Neural cell (in vitro differentiated cells): ENCODE measurements at regions not wholly inside any gene's neighbourhood (a gene's known extent, or its start where the extent isn't known, plus 50 kb on each side); places are given as distances from the start of the nearest gene placed in this dataset.
"Not testable (repeated sequence)": the region's sequence is repeated elsewhere in the genome, so short reads cannot be mapped to it uniquely, and the experiment has no call there.

Source experiments
- CTCF ChIP-seq: fragments of 450-650 bp; IDR thresholded peaks from 2 replicates; pipeline ENCODE4 v1.5.1; 2014; ENCODE audit warnings: antibody characterized with exemption, mild to moderate bottlenecking, moderate library complexity; ENCODE audit not compliant: poor library complexity, severe bottlenecking
- EP300 ChIP-seq: fragments of 450-650 bp; conservative IDR thresholded peaks from 2 replicates; pipeline ENCODE4 v1.6.1; 2014; ENCODE audit warnings: antibody characterized with exemption, mild to moderate bottlenecking, moderate library complexity; ENCODE audit not compliant: poor library complexity, severe bottlenecking
- EZH2 ChIP-seq: fragments of 200-600, 300-800 bp; shearing (Covaris generic), sonication (generic); IDR thresholded peaks from 2 replicates; pipeline ENCODE4 v1.6.1; 2014; ENCODE audit warnings: antibody characterized with exemption, low read length, borderline replicate concordance, mild to moderate bottlenecking; ENCODE audit not compliant: insufficient read depth, poor library complexity, severe bottlenecking
- MXI1 ChIP-seq: fragments of 450-650 bp; conservative IDR thresholded peaks from 2 replicates; pipeline ENCODE4 v1.6.1; 2014; ENCODE audit warnings: antibody characterized with exemption, mild to moderate bottlenecking; ENCODE audit not compliant: poor library complexity, severe bottlenecking
- POLR2AphosphoS5 ChIP-seq: IDR thresholded peaks from 2 replicates; pipeline ENCODE4 v1.6.1; 2012
- RAD21 ChIP-seq: fragments of 450-650 bp; conservative IDR thresholded peaks from 2 replicates; pipeline ENCODE4 v1.6.1; 2014; ENCODE audit warnings: antibody characterized with exemption, mild to moderate bottlenecking, moderate library complexity
- TAF1 ChIP-seq: IDR thresholded peaks from 2 replicates; pipeline ENCODE4 v1.6.1; 2012; ENCODE audit warnings: low read depth
- TF ChIP-seq, protein P1 (sequence below): IDR thresholded peaks from 2 replicates; pipeline ENCODE4 v1.6.1; 2012; ENCODE audit warnings: borderline replicate concordance

- TF ChIP-seq MXI1, CTCF, TAF1, POLR2AphosphoS5, RAD21, EZH2, EP300: not testable (repeated sequence)
- TF ChIP-seq, protein P1, sequence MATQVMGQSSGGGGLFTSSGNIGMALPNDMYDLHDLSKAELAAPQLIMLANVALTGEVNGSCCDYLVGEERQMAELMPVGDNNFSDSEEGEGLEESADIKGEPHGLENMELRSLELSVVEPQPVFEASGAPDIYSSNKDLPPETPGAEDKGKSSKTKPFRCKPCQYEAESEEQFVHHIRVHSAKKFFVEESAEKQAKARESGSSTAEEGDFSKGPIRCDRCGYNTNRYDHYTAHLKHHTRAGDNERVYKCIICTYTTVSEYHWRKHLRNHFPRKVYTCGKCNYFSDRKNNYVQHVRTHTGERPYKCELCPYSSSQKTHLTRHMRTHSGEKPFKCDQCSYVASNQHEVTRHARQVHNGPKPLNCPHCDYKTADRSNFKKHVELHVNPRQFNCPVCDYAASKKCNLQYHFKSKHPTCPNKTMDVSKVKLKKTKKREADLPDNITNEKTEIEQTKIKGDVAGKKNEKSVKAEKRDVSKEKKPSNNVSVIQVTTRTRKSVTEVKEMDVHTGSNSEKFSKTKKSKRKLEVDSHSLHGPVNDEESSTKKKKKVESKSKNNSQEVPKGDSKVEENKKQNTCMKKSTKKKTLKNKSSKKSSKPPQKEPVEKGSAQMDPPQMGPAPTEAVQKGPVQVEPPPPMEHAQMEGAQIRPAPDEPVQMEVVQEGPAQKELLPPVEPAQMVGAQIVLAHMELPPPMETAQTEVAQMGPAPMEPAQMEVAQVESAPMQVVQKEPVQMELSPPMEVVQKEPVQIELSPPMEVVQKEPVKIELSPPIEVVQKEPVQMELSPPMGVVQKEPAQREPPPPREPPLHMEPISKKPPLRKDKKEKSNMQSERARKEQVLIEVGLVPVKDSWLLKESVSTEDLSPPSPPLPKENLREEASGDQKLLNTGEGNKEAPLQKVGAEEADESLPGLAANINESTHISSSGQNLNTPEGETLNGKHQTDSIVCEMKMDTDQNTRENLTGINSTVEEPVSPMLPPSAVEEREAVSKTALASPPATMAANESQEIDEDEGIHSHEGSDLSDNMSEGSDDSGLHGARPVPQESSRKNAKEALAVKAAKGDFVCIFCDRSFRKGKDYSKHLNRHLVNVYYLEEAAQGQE = not testable (repeated sequence)
These were observed 180.0 kb upstream of the TENT5A start for GRCh38 chr6:81932448-81932847.
